Naive thymus-derived CD4-positive, alpha-beta T cell (primary cell): ENCODE measurements at regions not wholly inside any gene's neighbourhood (a gene's known extent, or its start where the extent isn't known, plus 50 kb on each side); places are given as distances from the start of the nearest gene placed in this dataset.

ENCODE experiments used
- ATAC-seq: fragments of 150-1000 bp; cut with Tn5 transposase; 2 replicates; pipeline ENCODE4 v1.10.0; 2021; ENCODE audit warnings: mild to moderate bottlenecking, moderate library complexity
- CTCF ChIA-PET: fragments of 350-600 bp; sonication (Branson Sonifier 250); formaldehyde crosslinking; loops from one replicate; lab custom pipeline; 2021; ENCODE audit warnings: antibody characterized with exemption; lab: Charles Lee
- POLR2A ChIA-PET: fragments of 350-600 bp; sonication (Branson Sonifier 250); formaldehyde crosslinking; loops from one replicate; lab custom pipeline; 2021; ENCODE audit warnings: antibody characterized with exemption, inconsistent platforms; lab: Charles Lee
- DNase-seq, 9 donors: peaks; one replicate each; pipeline versions ENCODE4 v3.0.0 to v3.0.0-alpha.2; 2020 to 2022; ENCODE audit warnings: mixed read lengths in 1 of 9
- H3K27ac ChIP-seq: one replicate; pipeline ENCODE4 v1.7.0; 2013; ENCODE audit warnings: mild to moderate bottlenecking, low read depth, low read length, moderate library complexity
- H3K27me3 ChIP-seq, 2 donors: one replicate each; pipeline ENCODE4 v1.7.0; 2013; ENCODE audit warnings: low read length in 2 of 2, mild to moderate bottlenecking in 2 of 2, moderate library complexity in 2 of 2; ENCODE audit not compliant: control insufficient read depth in 2 of 2, insufficient read depth in 2 of 2
- H3K36me3 ChIP-seq, 3 experiments: 1 replicate in 2 of 3; 2 replicates in 1 of 3; pipeline ENCODE4 v1.7.0; 2013; ENCODE audit warnings: low read length in 3 of 3, mild to moderate bottlenecking in 3 of 3, moderate library complexity in 1 of 3; ENCODE audit not compliant: insufficient read depth in 3 of 3, control insufficient read depth in 2 of 3
- H3K4me1 ChIP-seq, 2 donors: one replicate each; pipeline ENCODE4 v1.7.0; 2013; ENCODE audit warnings: low read length in 2 of 2, mild to moderate bottlenecking in 2 of 2, moderate library complexity in 1 of 2; ENCODE audit not compliant: control insufficient read depth in 2 of 2, insufficient read depth in 2 of 2
- H3K4me3 ChIP-seq: 2 replicates; pipeline ENCODE4 v1.7.0; 2013; ENCODE audit warnings: mild to moderate bottlenecking, low read length
- H3K9me3 ChIP-seq, 3 experiments: 1 replicate in 2 of 3; 2 replicates in 1 of 3; pipeline ENCODE4 v1.7.0; 2013; ENCODE audit warnings: low read length in 3 of 3; ENCODE audit not compliant: control insufficient read depth in 2 of 3
- H3K27ac Mint-ChIP-seq, 9 donors: one replicate each; pipeline ENCODE4 v1.8.0; 2020 to 2022; ENCODE audit warnings: mixed read lengths in 9 of 9, mild to moderate bottlenecking in 8 of 9, moderate library complexity in 5 of 9, inconsistent platforms in 2 of 9
- H3K27me3 Mint-ChIP-seq, 5 donors: one replicate each; pipeline ENCODE4 v1.8.0; 2021 to 2022; ENCODE audit warnings: mixed read lengths in 5 of 5, mild to moderate bottlenecking in 1 of 5
- H3K36me3 Mint-ChIP-seq, 5 donors: one replicate each; pipeline ENCODE4 v1.8.0; 2020 to 2022; ENCODE audit warnings: mixed read lengths in 5 of 5, mild to moderate bottlenecking in 3 of 5, inconsistent platforms in 1 of 5
- H3K4me1 Mint-ChIP-seq, 7 donors: one replicate each; pipeline ENCODE4 v1.8.0; 2020 to 2022; ENCODE audit warnings: mixed read lengths in 7 of 7, mild to moderate bottlenecking in 3 of 7, inconsistent platforms in 1 of 7
- H3K4me3 Mint-ChIP-seq, 10 donors: one replicate each; pipeline ENCODE4 v1.8.0; 2020 to 2022; ENCODE audit warnings: mild to moderate bottlenecking in 10 of 10, mixed read lengths in 10 of 10, moderate library complexity in 6 of 10, inconsistent platforms in 2 of 10
- H3K9me3 Mint-ChIP-seq, 11 donors: one replicate each; pipeline ENCODE4 v1.8.0; 2020 to 2022; ENCODE audit warnings: mixed read lengths in 11 of 11, mild to moderate bottlenecking in 4 of 11, inconsistent platforms in 1 of 11, moderate library complexity in 1 of 11
- intact Hi-C, 2 donors: fragments of 100-400 bp; cut with micrococcal nuclease; formaldehyde crosslinking; loops; one replicate each; pipeline ENCODE4 v1.15.1; 2023

- Histone ChIP-seq H3K27ac (no peak overlapping the region), H3K9me3 (no peaks in the 10 kb centered on the region), H3K4me3 (no peak overlapping the region), H3K36me3 (no peaks in the 10 kb centered on the region), H3K4me1 (no peaks in the 10 kb centered on the region), H3K27me3 (no peaks in the 10 kb centered on the region)
- H3K4me3 Mint-ChIP-seq, result no peak overlapping the region
- H3K27me3 Mint-ChIP-seq, result peaks cover 0 to 29% (median 12%) of the 10 kb centered on the region in 5 donors
- peaks cover 0 to 1% (median 0%) of the 10 kb centered on the region in 11 donors for H3K9me3 Mint-ChIP-seq
- DNase-seq, result no peak
- no peak for ATAC-seq
- no peak overlapping the region for H3K27ac Mint-ChIP-seq
- intact Hi-C loops, result loop anchor here in 1 of 2 donors (10.0 kb wide), 1 partner anchor 883 kb away; no protein-coding TSS in a partner anchor
- ChIA-PET CTCF (no interaction called here), POLR2A (no interaction called here)
- H3K36me3 Mint-ChIP-seq, result no peaks in the 10 kb centered on the region
- H3K4me1 Mint-ChIP-seq, result no peaks in the 10 kb centered on the region
Observed at GRCh38 chr1:55702064-55702463, 486.9 kb upstream of the USP24 start.

- Mint-ChIP-seq H3K27ac (no peak overlapping the region), H3K27me3 (peaks cover 0 to 29% (median 12%) of the 10 kb centered on the region in 5 donors), H3K36me3 (no peaks in the 10 kb centered on the region), H3K4me3 (no peak overlapping the region), H3K9me3 (no peaks in the 10 kb centered on the region), H3K4me1 (no peaks in the 10 kb centered on the region)
- Histone ChIP-seq H3K9me3 (no peaks in the 10 kb centered on the region), H3K36me3 (no peaks in the 10 kb centered on the region), H3K4me1 (no peaks in the 10 kb centered on the region), H3K27ac (no peak overlapping the region), H3K27me3 (no peaks in the 10 kb centered on the region), H3K4me3 (no peak overlapping the region)
- DNase-seq, result no peak
- ChIA-PET POLR2A (no interaction called here), CTCF (no interaction called here)
- no peak for ATAC-seq
- intact Hi-C loops, result loop anchor here in 1 of 2 donors (10.0 kb wide), 1 partner anchor 884 kb away; no protein-coding TSS in a partner anchor
Observed at GRCh38 chr1:55700359-55701130, 485.4 kb upstream of the USP24 start.

GRCh38 chr1:55699228-55699627 lies 484.1 kb upstream of the USP24 start:
- no peaks in the 10 kb centered on the region for H3K27me3 ChIP-seq
- no peak overlapping the region for H3K27ac ChIP-seq
- Mint-ChIP-seq H3K4me3 (no peak overlapping the region), H3K36me3 (no peaks in the 10 kb centered on the region), H3K9me3 (no peaks in the 10 kb centered on the region), H3K27ac (no peak overlapping the region), H3K4me1 (no peaks in the 10 kb centered on the region), H3K27me3 (peaks cover 0 to 21% (median 12%) of the 10 kb centered on the region in 5 donors)
- DNase-seq, result no peak
- ChIA-PET POLR2A (no interaction called here), CTCF (no interaction called here)
- H3K4me3 ChIP-seq, result no peak overlapping the region
- intact Hi-C loops, result no loop called here
- H3K36me3 ChIP-seq, result no peaks in the 10 kb centered on the region
- H3K9me3 ChIP-seq, result no peaks in the 10 kb centered on the region
- H3K4me1 ChIP-seq, result no peaks in the 10 kb centered on the region
- no peak for ATAC-seq

GRCh38 chr1:55697997-55698535 lies 482.9 kb upstream of the USP24 start:
- Mint-ChIP-seq H3K4me3 (no peak overlapping the region), H3K27ac (no peak overlapping the region), H3K4me1 (no peaks in the 10 kb centered on the region), H3K27me3 (peaks cover 0 to 16% (median 10%) of the 10 kb centered on the region in 5 donors), H3K9me3 (peaks cover 0 to 3% (median 0%) of the 10 kb centered on the region in 11 donors), H3K36me3 (no peaks in the 10 kb centered on the region)
- DNase-seq (no peak), ATAC-seq (no peak)
- CTCF ChIA-PET, result no interaction called here
- Histone ChIP-seq H3K4me1 (no peaks in the 10 kb centered on the region), H3K36me3 (no peaks in the 10 kb centered on the region), H3K27me3 (no peaks in the 10 kb centered on the region), H3K27ac (no peak overlapping the region), H3K4me3 (no peak overlapping the region), H3K9me3 (no peaks in the 10 kb centered on the region)
- POLR2A ChIA-PET, result no interaction called here
- intact Hi-C loops, result no loop called here

GRCh38 chr1:55696891-55697290 lies 481.7 kb upstream of the USP24 start:
- Histone ChIP-seq H3K4me1 (no peaks in the 10 kb centered on the region), H3K27ac (no peak overlapping the region), H3K9me3 (no peaks in the 10 kb centered on the region), H3K27me3 (peaks cover 0 to 4% of the 10 kb centered on the region in 2 donors), H3K4me3 (no peak overlapping the region), H3K36me3 (no peaks in the 10 kb centered on the region)
- intact Hi-C loops, result no loop called here
- Mint-ChIP-seq H3K27me3 (peaks cover 0 to 17% (median 6%) of the 10 kb centered on the region in 5 donors), H3K36me3 (no peaks in the 10 kb centered on the region), H3K4me1 (no peaks in the 10 kb centered on the region), H3K9me3 (peaks cover 0 to 3% (median 0%) of the 10 kb centered on the region in 11 donors), H3K4me3 (no peak overlapping the region), H3K27ac (no peak overlapping the region)
- ChIA-PET POLR2A (no interaction called here), CTCF (no interaction called here)
- DNase-seq (no peak), ATAC-seq (no peak)

GRCh38 chr1:55696181-55696754 lies 481.1 kb upstream of the USP24 start:
- Histone ChIP-seq H3K9me3 (no peaks in the 10 kb centered on the region), H3K4me1 (no peaks in the 10 kb centered on the region), H3K4me3 (no peak overlapping the region), H3K36me3 (no peaks in the 10 kb centered on the region), H3K27ac (no peak overlapping the region), H3K27me3 (peaks cover 0 to 4% of the 10 kb centered on the region in 2 donors)
- POLR2A ChIA-PET, result no interaction called here
- ATAC-seq (no peak), DNase-seq (no peak)
- no peak overlapping the region for H3K27ac Mint-ChIP-seq
- H3K9me3 Mint-ChIP-seq, result peaks cover 0 to 3% (median 0%) of the 10 kb centered on the region in 11 donors
- peaks cover 0 to 19% (median 6%) of the 10 kb centered on the region in 5 donors for H3K27me3 Mint-ChIP-seq
- H3K36me3 Mint-ChIP-seq, result no peaks in the 10 kb centered on the region
- CTCF ChIA-PET, result no interaction called here
- H3K4me1 Mint-ChIP-seq, result no peaks in the 10 kb centered on the region
- no peak overlapping the region for H3K4me3 Mint-ChIP-seq
- intact Hi-C loops, result no loop called here
